ENCODE measurements at regions not wholly inside any gene's neighbourhood (a gene's known extent, or its start where the extent isn't known, plus 50 kb on each side); places are given as distances from the start of the nearest gene placed in this dataset.
A peak's percentile ranks its signal among the peaks of the same experiment; 100 is the strongest.

DNA sequence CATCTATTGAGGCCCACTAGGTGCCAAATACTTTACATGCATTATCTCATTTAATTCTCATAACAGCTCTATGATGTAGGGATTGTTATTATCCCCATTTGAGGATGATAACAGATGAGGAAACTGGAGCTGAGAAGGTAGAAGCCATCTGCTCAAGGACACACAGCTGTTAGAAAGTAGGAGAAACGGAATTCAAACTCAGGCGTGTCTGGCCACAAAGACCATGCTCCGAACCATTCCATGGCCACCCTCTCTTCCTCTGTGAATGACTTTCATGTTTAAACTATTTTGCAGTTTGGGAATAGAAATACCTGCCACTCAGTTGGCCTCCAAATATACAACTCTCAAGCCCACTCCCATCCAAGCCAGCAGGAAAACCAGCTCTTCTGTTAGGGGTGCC lies 87.6 kb upstream of the ANKRD55 start:
- DNase-seq (ENCODE audit: low spot score), result no peak

DNA sequence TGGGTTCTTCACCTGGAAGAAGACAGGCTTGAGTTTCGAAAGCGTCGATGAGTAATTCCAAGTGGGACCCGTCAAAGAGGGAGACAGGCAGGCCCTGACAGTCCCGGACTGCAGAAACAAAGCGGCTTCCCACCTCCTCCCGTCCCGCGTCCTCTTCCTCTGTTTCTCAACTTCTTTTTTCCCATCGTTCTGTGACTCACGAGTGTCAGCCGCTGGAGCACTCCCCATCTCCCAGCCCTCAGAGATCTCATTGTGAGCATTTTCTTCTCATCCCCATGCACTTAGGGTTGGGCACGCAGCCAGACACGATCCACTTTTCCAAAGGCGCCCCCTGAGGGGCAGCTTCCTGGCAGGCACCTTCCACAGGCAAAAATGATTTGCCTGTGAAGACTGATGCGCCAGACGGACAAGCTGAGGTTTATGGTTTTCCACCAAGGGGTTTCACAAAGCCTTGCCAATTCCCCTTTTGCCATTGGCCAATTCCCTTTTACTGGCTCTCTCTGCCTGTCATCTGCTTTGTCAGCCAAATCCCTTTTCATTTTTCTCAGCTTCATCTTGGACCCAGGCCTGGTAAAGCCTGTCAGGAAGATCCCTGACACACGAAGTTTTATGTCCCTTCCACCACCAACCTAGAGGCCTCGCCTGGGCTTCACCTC lies 86.5 kb upstream of the ANKRD55 start:
- DNase-seq (ENCODE audit: low spot score), result no peak

DNA sequence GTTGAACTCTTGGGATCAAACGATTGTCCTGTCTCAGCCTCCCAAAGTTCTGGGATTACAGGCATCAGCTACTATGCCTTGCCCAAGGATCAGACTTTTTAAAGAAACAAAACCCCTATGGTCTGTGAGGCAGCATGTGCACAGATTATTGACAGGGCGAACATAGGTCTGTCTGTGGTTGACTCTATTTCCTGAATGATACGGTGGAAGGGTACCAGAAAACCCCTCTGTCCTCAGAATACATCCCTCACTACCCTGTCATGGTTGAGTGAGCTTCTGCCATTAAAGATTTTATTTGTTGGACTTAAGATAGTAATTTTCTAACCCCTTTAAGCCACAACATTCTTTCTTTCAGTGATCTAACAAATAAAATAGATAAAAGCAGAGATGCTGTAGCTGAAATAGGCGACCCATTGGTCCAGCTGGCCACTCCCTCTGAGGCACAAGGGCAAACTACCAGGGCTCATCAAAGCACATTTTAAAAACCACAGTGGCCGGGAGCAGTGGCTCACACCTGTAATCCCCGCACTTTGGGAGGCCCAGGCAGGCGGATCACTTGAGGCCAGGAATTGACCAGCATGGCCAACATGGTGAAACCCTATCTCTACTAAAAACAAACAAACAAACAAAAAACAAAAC lies 84.9 kb upstream of the ANKRD55 start:
- no peak for DNase-seq (ENCODE audit: low spot score)

DNA sequence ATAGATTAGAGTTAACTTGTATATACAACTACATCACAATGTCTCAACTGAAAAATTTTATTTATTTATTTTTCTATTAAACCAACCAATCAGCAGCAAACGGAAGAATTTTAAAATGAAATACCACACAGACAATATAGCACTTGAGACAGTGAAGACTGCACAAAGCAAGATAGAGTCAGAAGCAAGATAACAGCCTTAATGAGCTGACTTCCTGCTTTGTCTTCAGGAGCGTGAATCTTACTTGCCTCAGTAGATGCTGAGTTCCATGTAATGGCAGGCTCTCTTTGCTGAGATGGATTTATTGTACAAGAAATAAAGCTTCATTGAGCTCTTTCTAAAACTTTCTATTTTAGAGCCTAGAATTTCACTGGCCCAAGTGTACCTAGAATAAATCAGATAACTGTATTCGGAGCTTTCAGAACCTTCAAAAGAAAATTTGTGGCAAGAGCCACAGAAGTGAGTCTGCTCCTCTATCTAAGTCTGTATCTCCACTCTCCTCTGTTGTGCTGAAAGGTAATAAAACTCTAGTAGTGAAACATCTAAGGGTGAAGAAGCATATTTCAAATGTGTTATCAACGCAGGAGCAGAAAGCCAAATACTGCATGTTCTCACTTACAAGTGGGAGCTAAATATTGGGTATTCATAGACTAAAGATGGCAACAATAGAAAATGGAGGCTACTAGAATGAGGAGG lies 83.3 kb upstream of the ANKRD55 start:
- no peak for DNase-seq (ENCODE audit: low spot score)

DNA sequence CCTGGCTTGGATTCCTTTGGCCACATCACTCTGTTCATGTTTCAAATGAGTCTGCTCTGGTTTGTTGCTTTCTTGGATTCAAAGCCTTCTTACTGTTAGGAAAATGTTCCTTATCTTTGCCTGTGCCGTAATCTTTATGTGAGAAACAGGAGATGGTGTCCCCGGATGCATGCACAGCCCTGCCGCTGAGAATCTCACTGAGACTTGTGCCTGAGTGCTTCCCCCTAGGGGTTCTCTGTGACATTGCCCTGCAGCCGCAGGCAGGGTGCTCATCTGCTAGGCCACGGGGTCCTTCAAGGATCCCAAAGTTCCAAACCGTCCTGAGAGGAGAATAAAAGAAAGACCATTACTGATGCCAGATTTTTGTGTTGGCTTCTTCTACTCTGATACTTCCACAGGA lies 81.4 kb upstream of the ANKRD55 start:
- peak; percentile 42 for DNase-seq (ENCODE audit: low spot score)

DNA sequence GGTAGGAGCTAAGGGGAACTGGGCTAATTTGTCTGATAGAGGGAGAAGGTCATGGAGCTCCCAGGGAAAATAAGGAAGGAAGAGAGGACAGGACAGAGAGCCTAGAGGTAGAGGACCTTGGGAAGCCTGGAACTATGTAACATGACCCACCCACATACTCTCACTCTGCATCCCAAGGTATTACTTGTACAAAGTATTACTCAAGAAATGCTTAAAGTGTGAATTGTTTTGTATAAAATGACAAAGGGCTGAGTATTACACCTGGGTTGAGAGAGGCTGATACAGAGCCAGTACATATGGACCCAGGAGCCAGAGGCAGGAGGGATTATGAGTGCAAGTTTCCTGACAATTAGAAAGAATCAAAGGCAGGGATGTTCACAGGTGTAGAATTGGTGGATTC lies 80.5 kb upstream of the ANKRD55 start:
- DNase-seq (ENCODE audit: low spot score), result no peak

DNA sequence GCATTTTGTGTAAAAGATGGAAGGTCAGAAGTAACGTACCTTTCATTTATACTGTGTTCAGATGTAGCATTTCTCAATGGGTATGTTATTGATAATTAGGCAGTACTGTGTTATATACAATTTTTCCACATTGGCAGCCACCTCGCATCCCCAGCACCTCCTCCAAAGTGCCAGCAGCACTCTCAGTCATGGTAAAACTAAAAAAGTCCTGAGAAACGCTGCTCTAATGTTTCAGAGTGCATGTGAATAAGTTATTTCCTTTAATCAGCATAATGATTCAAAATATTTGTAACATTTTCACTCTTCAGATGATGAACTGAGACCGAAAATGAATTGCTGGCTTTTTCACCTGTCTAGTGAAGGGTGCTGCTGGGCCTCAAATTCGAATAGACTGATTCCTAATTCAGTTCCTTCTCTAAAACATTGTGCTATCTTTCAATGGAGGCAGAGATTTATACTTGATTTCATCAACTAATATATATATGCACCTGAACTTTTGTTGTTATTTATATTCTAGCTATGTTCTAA lies 79.9 kb upstream of the ANKRD55 start:
- DNase-seq (ENCODE audit: low spot score), result no peak

DNA sequence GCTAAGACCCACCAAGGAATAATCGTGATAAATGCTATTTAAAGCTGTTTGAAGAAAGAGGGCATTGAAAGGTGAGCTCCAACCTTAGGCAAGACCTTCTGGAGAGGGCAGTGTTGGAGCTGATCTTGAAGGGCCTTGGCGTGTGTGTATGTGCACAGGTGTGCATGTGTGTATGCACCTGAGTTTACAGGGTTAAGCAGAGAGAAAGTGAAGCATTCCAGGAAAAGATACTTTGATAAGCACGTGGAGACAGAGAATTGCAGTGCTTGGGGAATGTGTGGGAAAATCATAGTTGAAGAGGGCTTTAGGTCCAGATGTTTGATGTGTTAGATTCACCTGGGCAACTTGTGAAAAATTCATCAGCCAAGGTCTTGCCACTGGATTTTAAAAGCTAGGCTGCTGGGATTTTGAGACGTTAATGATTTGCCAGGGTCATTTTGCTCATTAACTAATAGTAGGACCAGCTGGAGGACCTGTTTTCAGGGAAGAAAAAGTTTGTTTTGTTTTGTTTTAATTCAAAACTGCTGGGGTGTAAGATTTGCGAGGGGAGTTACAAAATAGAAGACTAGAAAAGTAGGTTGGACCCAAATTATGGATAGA lies 78.3 kb upstream of the ANKRD55 start:
- DNase-seq (ENCODE audit: low spot score), result no peak

DNA sequence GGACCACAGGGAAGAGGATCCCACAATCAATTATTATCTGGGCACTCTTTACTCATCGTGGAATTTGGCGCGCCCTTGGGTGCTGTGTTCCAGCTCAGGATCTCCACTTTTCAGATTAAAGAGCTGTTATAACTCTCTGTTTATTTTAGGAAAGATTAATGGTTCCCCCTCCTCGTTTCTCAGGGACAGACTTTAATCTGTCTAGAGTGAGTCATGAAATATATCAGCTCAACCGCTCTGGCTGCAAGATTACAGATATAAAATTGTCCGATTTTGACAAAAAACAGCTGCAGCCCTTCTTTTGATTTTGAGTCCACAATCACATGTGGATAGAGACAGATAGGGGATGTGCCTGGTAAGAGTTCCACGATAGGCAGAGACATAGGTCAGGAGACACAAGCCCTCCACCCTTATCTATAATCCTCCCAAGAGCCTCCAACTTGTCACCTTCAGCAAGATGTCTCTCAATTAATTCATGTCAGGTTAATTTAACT lies 77.6 kb upstream of the ANKRD55 start:
- no peak for DNase-seq (ENCODE audit: low spot score)

DNA sequence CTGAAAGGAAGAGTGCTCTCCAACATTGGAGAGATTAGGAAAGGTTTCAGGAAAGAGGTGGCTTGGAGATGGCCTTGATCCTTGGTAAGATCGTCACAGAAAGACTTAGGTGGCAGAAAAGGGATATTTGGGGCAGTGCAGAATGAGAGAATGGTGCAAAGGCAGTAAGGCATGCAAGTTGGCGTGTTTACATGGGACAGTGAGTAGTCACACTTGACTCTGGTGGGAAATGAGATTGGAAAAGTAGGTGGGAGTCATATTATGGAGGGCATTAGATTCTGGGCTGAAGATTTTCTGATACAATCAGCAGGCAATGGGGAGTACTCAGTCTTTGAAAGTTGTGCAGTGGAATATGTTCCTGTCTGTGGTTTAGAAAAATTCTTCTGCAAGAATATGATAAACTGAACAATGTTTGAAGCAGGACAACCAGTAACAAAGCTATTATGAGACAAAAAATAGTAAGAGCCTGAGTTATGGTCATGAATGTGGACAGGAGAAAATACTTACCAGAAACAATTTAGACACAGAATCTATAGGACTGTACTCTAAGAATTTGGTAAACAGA lies 76.2 kb upstream of the ANKRD55 start:
- DNase-seq (ENCODE audit: low spot score), result no peak

DNA sequence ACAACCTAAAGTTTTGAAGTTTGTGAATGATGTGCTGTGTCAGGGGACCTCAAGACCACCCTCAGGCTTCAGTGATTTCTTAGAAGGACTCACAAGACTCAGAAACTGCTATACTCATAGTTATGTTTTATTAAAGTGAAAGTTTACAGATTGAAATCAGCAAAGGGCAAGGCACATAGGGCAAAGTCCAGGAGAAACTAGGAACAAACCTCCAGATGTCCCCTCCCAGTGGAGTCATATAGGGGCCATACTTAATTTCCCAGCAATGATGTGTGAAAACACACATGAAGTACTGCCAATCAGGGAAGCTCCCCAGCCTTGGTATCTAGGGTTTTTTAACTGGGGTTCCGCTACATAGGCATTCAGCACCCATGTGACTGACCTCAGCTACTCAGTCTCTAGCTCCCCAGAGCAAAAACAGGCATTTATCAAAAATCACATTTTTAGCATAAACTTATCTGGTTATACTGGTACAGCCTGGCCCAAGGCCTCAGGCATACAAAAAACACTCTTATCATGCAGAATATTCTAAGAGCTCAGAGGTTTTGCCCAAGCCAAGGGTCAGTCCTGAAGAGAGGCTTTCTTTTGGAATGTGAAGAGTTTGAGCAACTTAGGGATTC lies 74.7 kb upstream of the ANKRD55 start:
- DNase-seq (ENCODE audit: low spot score), result no peak

DNA sequence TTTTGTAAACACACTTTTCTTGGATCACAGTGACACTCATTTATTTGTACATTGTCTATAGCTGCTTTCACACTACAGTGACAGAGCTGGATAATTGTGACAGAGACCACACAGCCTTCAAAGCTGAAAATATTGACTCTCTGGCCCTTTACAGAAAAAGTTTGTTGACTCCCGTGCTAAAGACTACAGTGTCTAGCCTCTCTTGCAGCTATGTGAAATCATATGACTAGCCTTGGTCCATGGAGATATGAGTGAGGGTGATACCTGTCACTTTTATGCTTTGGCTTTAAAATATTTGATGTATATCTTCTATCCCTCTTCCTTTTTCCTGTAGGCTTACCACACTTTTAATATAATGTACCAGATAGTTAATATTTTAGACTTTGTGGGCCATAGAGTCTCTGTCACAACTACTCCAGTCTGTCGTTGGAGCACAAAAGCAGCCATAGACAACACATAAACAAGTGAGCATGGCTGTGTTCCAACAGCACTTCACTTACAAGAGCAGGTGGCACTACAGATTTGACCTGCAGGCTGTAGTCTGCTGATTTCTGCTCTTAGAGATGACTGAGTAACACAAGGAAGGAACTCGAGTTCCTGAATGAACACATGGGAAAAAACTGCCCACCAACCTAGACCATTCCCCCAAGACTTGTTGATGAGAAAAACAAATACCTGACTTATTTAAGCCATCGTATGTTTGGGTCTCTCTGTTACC lies 73.5 kb upstream of the ANKRD55 start:
- DNase-seq (ENCODE audit: low spot score), result no peak

DNA sequence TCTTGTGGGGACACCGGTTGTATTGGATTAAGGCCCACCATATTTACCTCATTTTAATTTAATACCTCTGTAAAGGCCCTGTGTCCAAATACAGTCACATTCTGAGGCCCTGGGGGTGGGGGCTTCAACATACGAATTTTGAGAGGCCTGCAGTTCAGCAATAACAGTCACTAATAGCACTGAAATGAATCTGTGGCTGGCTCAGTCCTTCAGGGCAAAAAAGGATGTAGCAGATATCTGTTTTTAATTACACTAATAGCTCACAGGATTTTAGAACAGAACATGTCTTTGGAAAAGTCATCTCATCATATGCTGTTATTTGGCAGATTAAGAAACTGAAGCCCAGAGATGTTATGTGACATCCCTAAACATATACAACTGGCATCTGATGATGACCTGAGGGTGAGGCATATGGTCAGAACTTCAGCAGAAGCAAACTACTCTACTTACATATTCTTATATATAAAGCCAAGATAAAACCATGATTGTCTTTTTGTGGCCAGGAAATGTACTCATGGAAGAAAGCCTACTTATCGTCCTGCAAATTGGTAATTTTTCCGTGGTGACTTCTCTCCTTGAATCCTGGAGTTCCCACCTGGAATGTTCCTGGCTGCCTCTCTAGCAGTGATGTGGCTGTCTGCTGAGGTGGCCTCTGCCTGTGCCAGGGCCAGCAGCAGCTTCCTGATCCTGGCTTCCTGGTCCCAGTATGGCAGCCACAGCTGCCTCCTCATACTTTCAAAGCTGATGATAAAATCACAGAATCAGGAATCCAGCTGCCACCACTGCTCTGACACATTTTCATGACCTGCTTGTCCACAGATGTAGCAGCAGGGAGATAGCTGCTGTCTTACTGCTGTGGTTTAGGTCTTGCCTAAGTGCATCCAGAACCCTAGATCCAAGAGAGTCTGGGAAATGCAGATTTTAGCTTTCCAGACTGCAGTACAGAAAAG lies 72.1 kb upstream of the ANKRD55 start:
- DNase-seq (ENCODE audit: low spot score), result no peak

DNA sequence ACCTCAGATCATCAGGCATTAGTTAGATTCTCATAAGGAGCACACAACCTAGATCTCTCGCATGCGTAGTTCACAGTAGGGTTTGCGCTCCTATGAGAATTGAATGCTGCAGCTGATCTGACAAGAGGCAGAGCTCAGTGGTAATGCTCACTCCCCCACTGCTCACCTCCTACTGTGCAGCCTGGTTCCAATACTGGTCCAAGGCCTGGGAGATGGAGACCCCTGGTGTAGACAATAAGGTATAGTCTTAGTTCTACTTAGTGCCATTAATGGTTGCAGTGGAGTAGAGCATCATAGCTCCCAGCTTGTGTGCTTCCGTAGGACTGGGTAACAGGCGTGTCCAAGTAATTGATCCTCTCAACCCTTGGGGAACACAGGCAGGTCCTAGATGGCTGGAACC lies 70.4 kb upstream of the ANKRD55 start:
- no peak for DNase-seq (ENCODE audit: low spot score)

DNA sequence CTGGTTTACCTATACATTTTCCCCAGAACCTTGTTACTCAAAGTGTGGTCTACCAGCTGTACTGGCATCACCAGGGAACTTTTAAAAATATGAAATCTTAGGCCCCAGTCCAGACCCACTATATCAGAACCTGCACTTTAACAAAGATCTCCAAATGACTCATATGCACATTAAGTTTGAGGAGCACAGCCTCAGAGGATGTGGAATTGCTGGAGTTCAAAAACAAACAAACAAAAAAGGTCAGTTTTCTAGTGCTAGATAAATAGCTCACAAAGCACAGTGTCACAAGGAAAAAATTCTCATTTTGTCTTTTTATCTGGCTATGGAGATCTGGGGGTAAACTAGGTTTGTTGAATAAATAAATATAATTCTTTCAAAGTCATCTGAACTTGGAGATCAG lies 68.9 kb upstream of the ANKRD55 start:
- DNase-seq (ENCODE audit: low spot score), result no peak

DNA sequence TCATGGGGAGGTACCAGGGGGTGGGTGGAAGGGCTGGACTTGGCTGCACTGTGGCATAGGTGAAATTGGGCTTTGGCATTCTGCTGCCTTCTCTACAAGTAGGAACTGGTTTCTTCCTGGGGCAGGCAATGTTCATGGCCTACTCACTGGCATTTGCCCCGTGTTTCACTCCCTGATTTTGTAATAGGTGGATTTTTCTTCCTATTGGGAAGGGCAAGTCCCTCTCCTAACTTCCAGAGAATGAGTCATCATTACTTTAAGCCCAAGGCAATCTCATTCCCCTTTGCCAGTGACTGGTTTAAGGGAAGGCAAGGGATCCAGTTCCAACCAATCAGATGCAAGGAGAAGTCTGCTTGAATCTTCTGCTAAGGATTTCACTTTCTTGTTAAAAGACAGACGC lies 67.9 kb upstream of the ANKRD55 start:
- DNase-seq (ENCODE audit: low spot score), result no peak

DNA sequence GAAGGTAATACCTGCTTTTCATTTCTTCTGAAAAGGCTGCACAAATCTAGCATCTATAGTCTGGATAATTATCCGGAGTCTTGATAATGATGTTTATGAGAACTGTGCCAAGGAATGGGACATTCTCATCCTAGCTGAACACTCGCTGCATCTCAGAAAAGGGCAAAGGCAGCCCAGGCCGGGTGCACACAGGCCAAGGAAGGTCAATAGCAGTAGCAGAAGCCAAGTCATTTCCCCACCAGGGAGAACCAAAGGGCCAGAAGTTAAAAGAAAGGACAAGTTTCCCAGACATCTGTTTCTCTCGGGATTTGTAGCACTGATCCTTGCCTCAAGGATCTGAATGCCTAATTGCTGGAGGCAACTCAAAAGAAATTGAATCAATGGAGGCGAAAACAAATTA lies 66.1 kb upstream of the ANKRD55 start:
- no peak for DNase-seq (ENCODE audit: low spot score)

DNA sequence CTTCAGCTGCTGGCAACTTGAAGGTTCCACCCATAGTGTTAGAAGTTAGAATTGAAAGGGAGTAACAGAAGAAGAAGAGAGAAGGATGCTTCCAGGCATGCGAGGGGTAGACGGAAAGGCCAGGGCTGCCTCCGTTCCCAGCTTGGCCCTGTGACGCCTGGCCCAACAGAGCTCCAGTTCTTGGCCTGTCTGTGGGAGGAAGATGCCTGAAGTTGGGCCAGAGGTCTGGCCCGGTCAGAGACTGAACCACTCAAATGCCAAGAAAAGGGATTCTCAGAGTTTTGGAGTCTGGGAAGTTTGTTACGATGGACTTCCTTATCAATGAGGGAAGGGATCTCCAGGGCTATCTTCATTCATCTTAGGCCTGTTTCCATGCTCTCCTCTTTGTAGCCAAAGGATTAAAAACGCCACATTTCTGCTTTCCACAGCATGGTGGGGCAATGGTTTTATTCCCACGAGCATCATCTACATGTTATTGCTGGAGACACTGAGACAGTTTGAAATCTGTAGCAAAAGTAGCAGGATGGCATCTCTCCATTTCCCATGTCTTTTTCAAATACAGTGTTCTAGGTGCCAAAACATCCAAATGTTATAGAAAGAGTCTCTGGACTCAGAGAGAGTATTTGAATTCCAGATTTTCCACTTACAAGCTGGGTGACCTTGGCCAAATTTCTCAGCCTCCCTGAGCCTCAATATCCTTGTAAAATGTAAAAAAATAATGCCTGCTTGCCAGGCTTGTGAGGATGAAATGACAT lies 65.4 kb upstream of the ANKRD55 start:
- no peak for DNase-seq (ENCODE audit: low spot score)

DNA sequence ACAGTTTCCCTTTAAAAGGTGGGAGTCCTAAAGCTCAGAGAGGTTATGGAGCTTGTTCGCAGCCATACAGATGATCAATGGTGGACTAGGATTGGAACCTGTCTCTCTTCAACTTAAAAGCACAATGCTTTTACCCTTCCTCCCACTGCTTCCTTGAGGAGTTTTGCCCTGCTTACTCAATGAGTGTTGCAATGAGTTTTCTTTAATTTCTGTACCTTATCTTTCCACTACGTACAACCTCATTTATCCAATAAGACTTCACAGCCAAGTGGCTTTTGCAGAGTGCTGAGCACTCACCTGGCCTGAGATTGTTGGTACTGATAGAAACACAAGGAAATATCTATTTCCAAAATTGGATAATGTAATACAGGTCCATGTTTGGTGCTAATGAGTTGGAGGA lies 64.7 kb upstream of the ANKRD55 start:
- no peak for DNase-seq (ENCODE audit: low spot score)

All from germinal center (tissue), 1 donor.